GM10248 (cell line): ENCODE measurements at regions not wholly inside any gene's neighbourhood (a gene's known extent, or its start where the extent isn't known, plus 50 kb on each side); places are given as distances from the start of the nearest gene placed in this dataset.

Experiments used
- CTCF ChIA-PET: fragments of 300-600 bp; sonication (Branson Sonifier 250); formaldehyde crosslinking; extraction: SDS; loops from one replicate; lab custom pipeline; 2021; ENCODE audit warnings: antibody characterized with exemption; lab: Yijun Ruan, JAX
- POLR2A ChIA-PET: fragments of 350-650 bp; sonication (Branson Sonifier 250); formaldehyde crosslinking; extraction: SDS; loops from one replicate; lab custom pipeline; 2020; ENCODE audit warnings: antibody characterized with exemption; lab: Yijun Ruan, JAX
- DNase-seq: peaks from one replicate; pipeline ENCODE4 v3.0.0; 2012; ENCODE audit errors: extremely low spot score
- CTCF ChIP-seq: IDR thresholded peaks from 2 replicates; pipeline ENCODE4 v1.5.1; 2012; ENCODE audit warnings: mild to moderate bottlenecking, low read depth; ENCODE audit errors: extremely low read depth, missing control alignments, control extremely low read depth

- no peak for TF ChIP-seq CTCF
- DNase-seq, result no peak
- POLR2A ChIA-PET, result no interaction called here
- CTCF ChIA-PET, result interaction anchor here (1.5 to 2.0 kb wide), 2 partner anchors 11 to 14 kb away, joined by 5 read pairs; no protein-coding TSS in a partner anchor
These were observed 171.0 kb downstream of the PTPN20 start for GRCh38 chr10:47082055-47082784.

- TF ChIP-seq CTCF, result no peak
- CTCF ChIA-PET, result interaction anchor here (3.1 kb wide), 1 partner anchor 40 kb away, joined by 10 read pairs; no protein-coding TSS in a partner anchor
- POLR2A ChIA-PET, result no interaction called here
- no peak for DNase-seq
These were observed 176.4 kb downstream of the PTPN20 start for GRCh38 chr10:47087667-47088066.

- POLR2A ChIA-PET, result no interaction called here
- no peak for TF ChIP-seq CTCF
- no peak for DNase-seq
- CTCF ChIA-PET, result no interaction called here
These were observed 177.6 kb downstream of the PTPN20 start for GRCh38 chr10:47088656-47089354.

GRCh38 chr10:47090042-47090441, 178.8 kb downstream of the PTPN20 start:
- ChIA-PET POLR2A (no interaction called here), CTCF (interaction anchor here (1.7 kb wide), 1 partner anchor 171 kb away, joined by 3 read pairs; no protein-coding TSS in a partner anchor)
- no peak for TF ChIP-seq CTCF
- no peak for DNase-seq

- no peak for TF ChIP-seq CTCF
- ChIA-PET POLR2A (no interaction called here), CTCF (interaction anchor here (1.7 to 2.0 kb wide), 2 partner anchors 43 to 170 kb away, joined by 3 to 4 read pairs; no protein-coding TSS in a partner anchor)
- DNase-seq, result no peak
These were observed 179.7 kb downstream of the PTPN20 start for GRCh38 chr10:47090903-47091302.

- CTCF ChIA-PET, result interaction anchor here (1.4 to 2.0 kb wide), 2 partner anchors 10 to 44 kb away, joined by 3 to 4 read pairs; no protein-coding TSS in a partner anchor
- TF ChIP-seq CTCF, result no peak
- no peak for DNase-seq
- POLR2A ChIA-PET, result no interaction called here
These were observed 180.2 kb downstream of the PTPN20 start for GRCh38 chr10:47091421-47091820.
